HG02885 (cell line): ENCODE measurements at regions not wholly inside any gene's neighbourhood (a gene's known extent, or its start where the extent isn't known, plus 50 kb on each side); places are given as distances from the start of the nearest gene placed in this dataset.
"Not testable (repeated sequence)": the region's sequence is repeated elsewhere in the genome, so short reads cannot be mapped to it uniquely, and the experiment has no call there.

Source experiments
- ATAC-seq: cut with Tn5 transposase; IDR thresholded peaks from one replicate; pipeline ENCODE4 v1.9.1; 2021; ENCODE audit warnings: mild to moderate bottlenecking; ENCODE audit not compliant: unreplicated experiment, poor library complexity

DNA sequence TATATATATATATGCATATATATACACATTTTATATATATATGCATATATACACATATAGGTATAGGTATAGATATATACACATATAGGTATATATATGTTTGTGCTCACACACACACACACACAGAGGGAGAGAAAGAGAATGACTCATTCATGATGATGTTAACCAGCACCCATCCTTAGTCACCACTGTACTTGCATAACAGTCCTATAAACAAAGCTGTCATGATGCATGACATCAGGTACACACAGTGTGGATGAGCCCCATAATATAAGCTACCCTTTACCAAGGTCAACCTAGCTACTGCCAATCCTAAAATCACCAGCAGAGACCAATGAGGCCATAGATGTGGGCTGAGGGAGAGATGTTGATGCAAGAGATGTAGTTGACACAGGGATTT is 1408.0 kb downstream of the RAPGEF2 start:
- ATAC-seq = no peak

DNA sequence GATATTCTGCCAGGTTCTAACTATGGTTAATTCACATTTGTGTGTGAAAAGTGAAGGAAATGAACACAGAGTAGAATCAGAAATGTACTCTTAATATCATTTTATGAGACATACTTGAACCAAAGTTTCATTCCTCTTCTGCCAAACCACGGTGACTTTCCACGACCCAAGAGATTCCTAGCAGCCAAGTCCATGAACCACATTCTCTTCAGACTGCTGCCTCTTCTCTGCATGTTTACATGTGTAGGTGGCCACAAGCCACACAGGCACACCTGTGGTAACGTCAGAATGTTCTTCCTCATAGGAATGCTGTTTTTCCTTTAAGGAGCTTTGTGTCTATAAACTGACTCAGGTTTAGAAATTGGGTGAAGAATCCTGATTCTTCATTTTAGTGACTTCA is 1411.2 kb downstream of the RAPGEF2 start:
- ATAC-seq = no peak

DNA sequence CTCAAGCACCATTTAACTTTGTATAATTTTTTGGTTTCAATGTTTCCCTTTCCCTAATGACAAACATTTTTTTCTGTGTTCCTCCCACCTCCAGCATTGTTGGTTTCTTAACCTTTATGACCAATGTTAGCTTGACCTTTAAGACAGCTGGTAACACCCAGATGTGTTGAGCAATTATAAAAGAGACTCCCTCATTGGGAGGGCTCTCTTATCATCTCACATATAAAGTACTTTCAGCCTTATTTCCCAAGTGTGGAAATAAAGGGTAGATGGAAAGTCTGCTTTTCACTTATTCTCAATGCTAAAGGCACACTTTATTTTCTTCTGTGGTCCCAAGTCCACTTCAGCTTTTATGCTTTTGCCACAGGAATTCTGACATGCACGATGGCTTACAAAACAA is 1420.4 kb downstream of the RAPGEF2 start:
- no peak for ATAC-seq

DNA sequence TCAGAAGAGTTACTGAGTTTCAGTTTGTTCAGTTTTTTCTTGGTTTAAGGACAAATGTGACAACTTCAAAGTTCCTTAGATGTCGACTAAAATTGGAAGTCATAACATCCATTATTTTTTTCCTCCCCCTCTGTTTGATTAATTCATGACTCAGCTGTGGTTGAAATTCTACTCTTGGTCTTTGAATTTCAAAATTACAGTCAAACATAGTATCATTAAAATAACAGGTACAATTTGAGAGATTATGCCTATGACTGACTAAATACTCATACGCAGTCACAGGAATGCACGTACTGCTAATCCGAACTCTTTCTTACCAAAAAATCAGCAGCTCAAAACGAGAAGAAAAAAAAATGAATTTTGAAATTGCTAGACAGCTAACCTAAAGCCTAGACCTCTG is 1434.8 kb downstream of the RAPGEF2 start:
- no peak for ATAC-seq

DNA sequence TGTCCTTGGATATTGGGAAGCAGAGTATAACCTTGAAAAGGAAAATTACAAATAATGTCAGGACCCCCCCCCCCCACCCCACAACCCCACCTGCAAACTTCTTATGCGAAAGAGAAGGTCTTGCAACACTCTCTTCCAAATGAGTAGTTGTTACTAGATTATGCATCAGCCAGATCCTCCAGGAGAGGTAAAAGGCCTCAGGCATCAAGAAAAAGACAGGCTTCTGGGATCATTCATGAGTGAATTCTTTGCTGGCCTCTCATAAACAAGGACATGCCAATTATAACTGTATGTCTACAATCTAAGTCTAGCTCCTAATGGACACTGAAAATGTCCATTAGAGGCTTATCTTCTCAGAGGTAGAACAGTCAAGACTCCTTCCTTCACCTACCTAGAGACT is 1443.3 kb downstream of the RAPGEF2 start:
- no peak for ATAC-seq

DNA sequence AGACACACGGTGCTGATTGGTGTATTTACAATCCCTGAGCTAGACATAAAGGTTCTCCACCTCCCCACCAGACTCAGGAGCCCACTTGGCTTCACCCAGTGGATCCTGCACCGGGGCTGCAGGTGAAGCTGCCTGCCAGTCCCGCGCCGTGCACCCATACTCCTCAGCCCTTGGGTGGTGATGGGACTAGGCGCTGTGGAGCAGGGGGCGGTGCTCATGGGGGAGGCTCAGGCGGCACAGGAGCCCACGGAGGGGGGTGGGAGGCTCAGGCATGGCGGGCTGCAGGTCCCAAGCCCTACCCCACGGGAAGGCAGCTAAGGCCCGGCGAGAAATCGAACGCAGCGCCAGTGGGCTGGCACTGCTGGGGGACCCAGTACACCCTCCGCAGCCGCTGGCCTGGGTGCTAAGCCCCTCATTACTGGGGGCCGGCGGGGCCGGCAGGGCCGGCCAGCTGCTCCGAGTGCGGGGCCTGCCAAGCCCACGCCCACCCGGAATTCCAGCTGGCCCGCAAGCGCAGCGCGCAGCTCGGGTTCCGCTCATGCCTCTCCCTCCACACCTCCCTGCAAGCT is 1447.2 kb downstream of the RAPGEF2 start:
- not testable (repeated sequence) for ATAC-seq

DNA sequence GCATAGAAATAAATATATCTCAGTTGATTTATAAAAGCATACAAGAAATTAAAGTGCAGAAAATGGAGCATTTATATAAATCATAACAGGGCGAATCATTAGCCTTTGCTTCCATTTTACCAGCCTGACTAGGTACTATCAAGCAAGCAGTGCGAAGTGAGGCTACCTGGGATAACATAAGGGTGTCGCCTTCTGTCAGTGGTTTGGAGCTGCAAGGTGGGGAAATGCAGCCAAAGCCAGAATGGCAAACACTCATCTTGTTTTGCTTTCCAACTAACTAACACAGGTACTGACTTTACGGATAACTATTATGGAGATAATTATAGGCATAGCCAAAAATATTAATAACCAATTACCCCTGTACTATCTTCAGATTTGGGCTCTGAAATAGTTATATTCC is 1459.8 kb downstream of the RAPGEF2 start:
- ATAC-seq = no peak

DNA sequence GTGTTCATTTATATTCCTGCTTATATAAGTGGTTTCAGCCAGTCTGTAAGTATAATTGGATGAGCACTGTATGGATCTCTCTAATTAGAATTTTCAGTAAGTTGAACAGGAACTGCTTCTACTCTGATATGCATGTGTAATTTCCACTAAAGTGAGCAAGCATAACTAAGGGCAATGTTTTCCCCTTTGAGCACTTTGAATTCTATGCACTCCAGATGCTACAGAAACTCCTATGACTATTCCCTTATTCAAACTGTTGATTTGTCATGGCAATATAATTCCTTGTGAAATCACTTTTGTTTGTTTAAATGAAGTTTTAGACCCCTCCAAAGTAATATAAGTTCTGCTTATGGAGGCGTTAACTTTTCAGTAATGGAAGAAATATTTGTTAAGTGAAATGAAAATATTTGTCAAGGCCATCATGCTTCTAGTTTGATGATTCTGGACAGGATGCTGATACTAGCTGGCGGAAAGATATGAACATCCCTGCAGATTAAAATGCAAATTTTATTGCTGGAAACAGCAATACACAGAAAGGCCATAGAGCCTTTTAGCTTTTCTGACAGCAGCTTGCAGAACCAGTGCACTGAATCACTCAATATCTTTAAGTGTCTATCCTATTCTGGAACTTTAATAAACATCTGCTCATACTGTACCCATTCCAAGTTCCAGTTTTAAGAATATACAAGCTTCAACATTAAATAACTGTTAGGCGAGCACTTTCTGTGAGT is 1460.8 kb downstream of the RAPGEF2 start:
- ATAC-seq = no peak

DNA sequence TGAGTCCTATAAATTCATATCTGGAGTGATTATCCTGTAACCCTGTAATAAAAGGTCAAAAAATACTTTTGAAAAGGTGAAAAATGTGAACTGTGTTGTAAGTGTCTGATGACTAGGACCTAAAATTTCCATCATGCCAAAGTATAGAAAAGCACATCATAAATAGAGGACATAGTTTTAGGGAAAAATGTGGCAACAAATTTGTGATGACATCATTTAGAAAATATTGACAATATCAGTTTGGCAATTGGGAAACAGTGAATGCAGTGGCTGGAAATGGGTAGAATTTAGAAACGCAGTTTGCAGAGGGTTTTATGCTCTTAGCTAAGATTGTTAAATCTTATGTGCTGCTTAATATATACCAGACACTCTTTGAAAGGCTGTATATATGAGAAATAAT is 1464.8 kb downstream of the RAPGEF2 start:
- no peak for ATAC-seq

DNA sequence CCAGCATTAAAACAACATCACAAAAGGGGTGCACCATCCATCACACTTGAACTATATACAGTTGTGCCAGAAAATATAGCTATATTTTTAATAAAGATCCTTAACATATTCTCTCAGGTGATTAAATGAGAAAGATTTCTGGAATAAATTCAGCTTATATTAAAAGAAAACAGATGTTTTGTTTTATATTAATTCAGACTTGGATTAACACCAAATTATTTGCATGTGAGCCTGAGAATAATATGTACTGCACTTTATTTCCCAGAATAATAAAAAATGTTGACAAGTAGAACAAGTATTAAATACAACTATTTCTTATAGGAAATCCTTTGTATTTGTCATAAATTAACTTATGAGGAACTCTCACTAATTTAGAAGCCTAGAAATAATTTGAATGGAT is 1467.4 kb downstream of the RAPGEF2 start:
- ATAC-seq = no peak

DNA sequence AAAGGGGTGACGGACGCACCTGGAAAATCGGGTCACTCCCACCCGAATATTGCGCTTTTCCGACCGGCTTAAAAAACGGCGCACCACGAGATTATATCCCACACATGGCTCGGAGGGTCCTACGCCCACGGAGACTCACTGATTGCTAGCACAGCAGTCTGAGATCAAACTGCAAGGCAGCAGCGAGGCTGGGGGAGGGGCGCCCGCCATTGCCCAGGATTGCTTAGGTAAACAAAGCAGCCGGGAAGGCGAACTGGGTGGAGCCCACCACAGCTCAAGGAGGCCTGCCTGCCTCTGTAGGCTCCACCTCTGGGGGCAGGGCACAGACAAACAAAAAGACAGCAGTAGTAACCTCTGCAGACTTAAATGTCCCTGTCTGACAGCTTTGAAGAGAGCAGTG is 1471.4 kb downstream of the RAPGEF2 start:
- not testable (repeated sequence) for ATAC-seq

DNA sequence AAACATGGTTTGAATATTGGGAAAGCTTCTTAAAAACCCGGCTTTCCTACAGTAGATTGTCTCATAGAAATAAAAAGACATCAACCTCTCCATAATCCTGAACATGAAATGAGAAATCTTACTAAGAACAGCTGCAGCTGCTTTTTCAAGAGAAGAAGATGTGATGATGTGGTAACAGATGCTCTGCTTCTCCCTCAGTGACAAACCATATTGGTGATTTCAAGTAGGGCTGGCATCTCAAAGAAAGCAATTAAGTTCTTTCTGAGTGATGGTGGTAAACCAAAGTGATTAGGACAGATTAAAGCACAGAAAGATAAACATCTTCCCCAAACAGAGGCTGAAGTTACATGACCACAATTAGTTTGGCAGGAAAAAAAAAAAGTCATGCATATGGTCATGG is 1477.7 kb downstream of the RAPGEF2 start:
- ATAC-seq = no peak

DNA sequence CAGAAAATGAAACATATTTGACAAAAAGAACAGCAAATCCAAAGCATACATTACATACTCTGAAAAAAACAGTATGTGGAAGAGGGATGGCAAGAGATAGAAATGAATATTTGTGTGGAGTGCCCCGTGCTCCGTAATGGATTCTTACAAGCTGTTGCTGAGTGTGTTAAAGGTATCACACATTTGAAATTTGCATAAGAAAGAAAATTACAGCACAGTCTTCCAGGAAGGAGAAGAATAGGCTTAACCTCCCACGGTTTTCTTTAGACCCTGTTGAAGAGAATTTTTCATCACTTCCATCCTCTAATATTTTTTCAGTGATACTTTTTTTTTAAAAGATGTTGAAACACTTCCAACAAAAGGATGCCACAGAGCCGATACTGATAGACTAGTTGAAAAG is 1489.4 kb downstream of the RAPGEF2 start:
- no peak for ATAC-seq

DNA sequence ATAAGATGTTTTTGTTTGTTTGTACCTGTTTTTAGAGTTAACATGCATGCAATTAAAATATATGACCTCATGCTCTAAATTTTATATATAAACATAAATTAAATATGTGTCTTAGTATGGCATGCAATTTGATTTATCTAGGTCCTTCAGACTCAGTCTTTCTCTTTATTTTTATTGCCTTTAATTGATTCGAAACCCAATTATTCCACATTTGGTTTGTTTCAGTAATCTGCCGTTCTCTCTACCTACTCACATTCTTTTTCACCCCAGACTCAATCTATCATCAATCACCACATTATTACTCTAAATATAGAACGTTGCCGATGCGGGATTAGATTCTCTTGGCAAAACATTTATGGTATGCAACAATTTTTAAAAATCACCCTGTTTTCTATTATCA is 1492.8 kb downstream of the RAPGEF2 start:
- ATAC-seq = no peak

DNA sequence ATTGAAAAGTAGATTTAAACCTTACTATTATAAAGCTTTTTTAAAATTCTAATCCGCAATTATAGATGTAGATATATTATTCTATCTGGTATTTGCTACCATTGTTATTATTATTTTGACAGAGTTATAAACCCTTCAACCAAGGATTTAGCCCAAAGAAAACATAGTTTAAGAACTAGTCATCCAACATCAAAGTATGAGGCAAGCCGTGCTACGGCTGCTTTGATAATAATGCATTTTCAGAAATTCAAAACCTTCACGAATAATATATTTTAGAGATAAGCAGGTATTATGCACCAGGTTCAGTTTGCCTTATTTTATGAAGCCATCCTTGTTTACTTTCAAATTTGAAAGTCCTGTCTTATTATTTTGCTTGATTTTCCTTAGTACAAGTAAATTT is 1501.7 kb downstream of the RAPGEF2 start:
- ATAC-seq = no peak

DNA sequence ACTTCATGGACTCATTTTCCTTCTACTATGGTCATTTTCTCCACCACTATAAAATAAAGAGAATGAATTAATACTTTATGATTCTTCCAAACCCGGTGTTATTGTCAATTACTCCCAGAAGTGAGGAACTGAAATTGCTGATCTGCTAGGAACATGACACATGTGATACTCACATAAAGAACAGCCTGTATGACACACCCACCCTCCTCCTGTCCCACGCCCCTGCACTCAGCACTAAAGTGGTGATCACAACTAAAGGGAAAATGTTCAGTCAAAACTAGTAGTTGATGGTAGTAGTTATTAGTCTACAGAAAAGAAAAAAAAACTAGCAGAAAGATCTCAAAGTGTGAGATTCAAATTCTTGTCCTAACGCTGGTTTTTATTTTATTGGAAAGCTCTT is 1508.3 kb downstream of the RAPGEF2 start:
- no peak for ATAC-seq

DNA sequence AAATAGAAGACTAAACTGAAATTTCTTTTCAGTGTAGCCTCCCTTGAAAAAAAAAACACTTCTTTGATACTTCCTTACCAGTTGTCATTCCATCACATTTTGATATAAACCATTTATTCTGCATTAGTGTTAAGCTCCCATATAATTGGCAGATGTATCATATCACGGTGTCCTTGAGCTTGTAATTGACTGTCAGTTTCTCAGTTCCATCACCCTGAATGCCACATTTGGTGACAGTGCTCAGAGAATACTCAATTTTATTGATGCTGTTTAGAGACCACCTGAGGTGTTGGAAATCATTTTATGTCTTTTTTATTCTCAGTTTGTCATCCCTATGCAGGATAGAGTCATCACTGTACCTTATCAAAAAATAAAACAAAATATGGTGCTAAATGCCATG is 1528.2 kb downstream of the RAPGEF2 start:
- ATAC-seq = no peak

DNA sequence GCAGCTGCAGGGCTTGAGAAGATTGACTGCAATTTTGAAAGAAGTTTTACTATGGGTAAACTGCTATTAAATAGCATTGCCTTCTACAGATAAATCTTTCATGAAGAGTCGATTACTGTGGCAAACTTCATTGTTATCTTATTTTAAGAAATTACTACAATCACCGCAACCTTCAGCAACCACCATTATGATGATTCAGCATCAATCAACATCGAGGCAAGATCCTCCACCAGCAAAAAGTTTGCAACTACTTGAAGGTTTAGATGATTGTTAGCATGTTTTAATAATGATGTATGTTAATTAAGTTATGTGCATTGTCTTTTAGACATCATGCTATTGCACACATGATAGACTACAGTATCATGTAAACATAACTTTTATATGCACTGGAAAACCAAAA is 1511.0 kb downstream of the FSTL5 start:
- ATAC-seq = no peak

DNA sequence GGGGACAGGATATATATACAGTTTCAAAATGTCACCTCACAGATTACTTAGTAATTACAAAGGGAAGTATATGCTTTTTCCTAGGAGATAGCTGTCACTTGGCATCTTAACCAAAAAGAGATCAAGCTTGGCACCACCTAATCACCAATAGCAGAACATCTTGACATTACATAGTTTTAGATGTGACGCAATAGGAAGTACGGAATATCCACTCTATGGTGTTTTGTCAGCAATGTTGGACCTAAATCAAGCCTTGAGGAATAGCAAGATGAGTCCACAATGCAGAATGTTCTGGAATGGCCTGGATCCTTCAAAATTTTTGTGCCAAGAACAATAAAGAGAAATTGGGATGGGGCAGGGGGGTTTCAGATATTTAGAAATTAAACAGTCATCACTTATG is 1488.2 kb downstream of the FSTL5 start:
- no peak for ATAC-seq

DNA sequence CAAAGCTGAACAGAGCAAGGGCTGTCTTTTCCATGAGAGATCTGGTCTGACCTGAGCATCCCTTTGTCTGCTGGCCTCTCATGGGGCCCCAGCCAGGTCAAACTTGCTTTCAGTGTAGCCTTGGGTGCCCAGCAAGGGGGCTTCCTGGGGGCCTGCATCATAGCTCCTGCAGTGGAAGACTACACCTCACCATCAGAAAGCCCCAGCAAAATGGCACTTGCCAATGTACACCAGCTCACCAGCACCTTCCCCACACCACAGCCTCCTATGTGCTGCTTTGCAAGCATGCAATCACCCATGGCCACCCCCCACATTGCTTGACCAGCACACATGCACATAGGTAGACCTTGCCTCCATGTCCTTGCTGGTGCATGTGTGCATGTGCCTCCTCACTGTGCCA is 1478.1 kb downstream of the FSTL5 start:
- ATAC-seq = no peak

DNA sequence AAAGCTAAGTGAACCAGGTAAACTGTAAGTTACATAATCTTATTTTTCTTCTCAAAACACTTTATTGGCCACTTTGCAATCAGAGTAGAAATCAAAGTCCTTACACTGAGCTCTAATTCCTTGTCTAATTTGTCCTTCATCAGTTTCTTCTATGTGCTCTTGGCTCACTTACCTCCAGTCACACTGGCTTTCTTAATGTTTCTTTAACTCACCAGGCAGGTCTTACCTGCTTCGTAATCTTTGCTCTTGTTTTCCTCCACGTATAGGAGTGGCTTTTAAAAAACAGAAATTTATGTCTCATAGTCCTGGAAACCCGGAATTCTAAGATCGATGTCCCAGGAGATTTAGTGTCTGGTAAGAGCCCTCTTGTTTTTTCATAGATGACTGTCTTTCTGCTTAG is 1462.1 kb downstream of the FSTL5 start:
- ATAC-seq = no peak

DNA sequence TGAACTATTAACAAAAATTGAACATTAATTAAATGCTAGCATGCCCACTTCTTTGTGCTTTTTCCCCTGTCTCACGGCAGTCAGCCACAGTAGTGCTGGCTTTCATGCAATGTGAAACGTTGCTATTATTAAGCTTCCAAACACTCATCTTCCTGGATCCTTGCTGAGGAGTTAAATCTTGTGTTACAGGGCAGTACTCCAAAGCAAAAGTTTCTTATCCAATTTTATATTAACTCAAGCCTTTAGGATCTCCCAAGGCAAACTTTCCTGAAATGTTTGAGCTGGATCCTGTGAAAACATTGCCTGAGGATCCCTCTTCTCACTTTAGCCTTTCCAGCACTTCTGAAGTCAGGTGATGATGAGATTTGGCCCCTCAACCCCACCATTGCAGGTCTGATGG is 1454.8 kb downstream of the FSTL5 start:
- no peak for ATAC-seq
